ENCODE measurements at regions not wholly inside any gene's neighbourhood (a gene's known extent, or its start where the extent isn't known, plus 50 kb on each side); places are given as distances from the start of the nearest gene placed in this dataset.

GRCh38 chr3:146680617-146681016, 75.5 kb upstream of the PLSCR5 start:
- H4K8ac ChIP-seq (ENCODE audit: low read depth in 2 of 2, low read length in 2 of 2), result no peak overlapping the region
- H3K56ac ChIP-seq (ENCODE audit: extremely low read depth, insufficient read depth, low read length), result no peak overlapping the region
- H2AK5ac ChIP-seq (ENCODE audit: low read depth, low read length), result no peak overlapping the region
- no peak for ATAC-seq (ENCODE audit: low read depth)
- H3K79me1 ChIP-seq (ENCODE audit: low read depth in 1 of 2, low read length in 2 of 2), result no peaks in the 10 kb centered on the region
- no peaks in the 10 kb centered on the region for H3K9me3 ChIP-seq (ENCODE audit: control insufficient read depth, insufficient read depth, low read length)
- no peak overlapping the region for H2AFZ ChIP-seq (replicated peaks; ENCODE audit: low read length, poor library complexity)
- H2BK20ac ChIP-seq (ENCODE audit: low read depth, low read length), result no peak overlapping the region
- no peak overlapping the region for H3K18ac ChIP-seq (ENCODE audit: low read depth, low read length)
- no peaks in the 10 kb centered on the region for H4K20me1 ChIP-seq (ENCODE audit: insufficient read depth, low read length)
- H3K9ac ChIP-seq (ENCODE audit: low read depth, low read length), result no peak overlapping the region
- no peak overlapping the region for H3K4me2 ChIP-seq (ENCODE audit: low read depth, low read length)
- ChIA-PET POLR2A (ENCODE audit: unreplicated experiment) (no interaction called here), CTCF (no interaction called here)
- H2BK15ac ChIP-seq (ENCODE audit: low read depth, low read length), result no peak overlapping the region
- no peak overlapping the region for H2AK9ac ChIP-seq (replicated peaks; ENCODE audit: low read depth, low read length, poor library complexity)
- no peaks in the 10 kb centered on the region for H3K27me3 ChIP-seq (ENCODE audit: control insufficient read depth, insufficient read depth, low read length)
- no peak for TF ChIP-seq CHD1 (IDR thresholded peaks at IDR 0.05; ENCODE audit: low read depth, low read length)
- TF ChIP-seq MAFK (IDR thresholded peaks at IDR 0.05; ENCODE audit: low read depth, low read length), result no peak
- TF ChIP-seq SMC3 (IDR thresholded peaks at IDR 0.05; ENCODE audit: low read depth, low read length), result no peak
- TF ChIP-seq MXI1 (IDR thresholded peaks at IDR 0.05; ENCODE audit: borderline replicate concordance, low read depth, low read length), result no peak
- no peak for TF ChIP-seq RAD21 (IDR thresholded peaks at IDR 0.05; ENCODE audit: low read length)
- TF ChIP-seq RCOR1 (IDR thresholded peaks at IDR 0.05; ENCODE audit: insufficient replicate concordance, low read length), result no peak
- TF ChIP-seq ELK1 (IDR thresholded peaks at IDR 0.05; ENCODE audit: borderline replicate concordance, low read depth, low read length), result no peak
- TF ChIP-seq USF2 (IDR thresholded peaks at IDR 0.05; ENCODE audit: low read depth, low read length), result no peak
- TF ChIP-seq MAZ (IDR thresholded peaks at IDR 0.05; ENCODE audit: borderline replicate concordance, low read depth, low read length), result no peak
- TF ChIP-seq CEBPB (IDR thresholded peaks at IDR 0.05; ENCODE audit: low read depth, low read length), result no peak
- TF ChIP-seq FOS (IDR thresholded peaks at IDR 0.05; ENCODE audit: low read depth, low read length), result no peak
- TF ChIP-seq POLR2A (IDR thresholded peaks at IDR 0.05; ENCODE audit: low read depth, low read length), result no peak
- TF ChIP-seq CTCF (conservative IDR thresholded peaks at IDR 0.05; ENCODE audit: low read depth, low read length), result no peak
- no peak for TF ChIP-seq RFX5 (IDR thresholded peaks at IDR 0.05; ENCODE audit: low read depth, low read length)
- TF ChIP-seq BHLHE40 (IDR thresholded peaks at IDR 0.05; ENCODE audit: low read depth, low read length), result no peak
- no peak overlapping the region for H2BK5ac ChIP-seq (ENCODE audit: low read depth, low read length, poor library complexity, severe bottlenecking)
- H3K4ac ChIP-seq (ENCODE audit: low read depth, low read length), result no peak overlapping the region
- no peak overlapping the region for H3K23ac ChIP-seq (ENCODE audit: low read depth, low read length)
- H3K36me3 ChIP-seq (ENCODE audit: control insufficient read depth, insufficient read depth, low read length), result no peaks in the 10 kb centered on the region
- H3K4me3 ChIP-seq (ENCODE audit: insufficient read depth, low read depth, low read length), result no peak overlapping the region
- intact Hi-C loops (cut with micrococcal nuclease), result no loop called here
- no peaks in the 10 kb centered on the region for H3K4me1 ChIP-seq (ENCODE audit: control insufficient read depth, insufficient read depth, low read length)
- no CpG with 5 or more reads among the region's 4 CpGs for WGBS, 2 experiments (ENCODE audit: extremely low coverage in 2 of 2, insufficient read length in 1 of 2)
- in situ Hi-C loops (cut with MboI; ENCODE audit: low sequenced_read_pairs), result no loop called here
- no peak overlapping the region for H3K14ac ChIP-seq (replicated peaks; ENCODE audit: low read depth, low read length)
- dilution Hi-C loops (cut with HindIII; ENCODE audit: low sequenced_read_pairs, unreplicated experiment), result no loop called here
- no peak overlapping the region for H2BK120ac ChIP-seq (ENCODE audit: low read depth, low read length)
- BruUV-seq (replicated peaks), result no TSS peak
- no peak overlapping the region for H4K91ac ChIP-seq (ENCODE audit: insufficient read depth, low read depth, low read length)
- H3K9me1 ChIP-seq (ENCODE audit: insufficient read depth, low read length), result no peaks in the 10 kb centered on the region
- H4K5ac ChIP-seq (ENCODE audit: low read depth, low read length), result no peak overlapping the region
- no peak overlapping the region for H3K27ac ChIP-seq (ENCODE audit: insufficient read depth, low read length)
- DNase-seq, result no peak
